Heart left ventricle (tissue), 16 donors: ENCODE measurements at regions not wholly inside any gene's neighbourhood (a gene's known extent, or its start where the extent isn't known, plus 50 kb on each side); places are given as distances from the start of the nearest gene placed in this dataset.

Source experiments
- ATAC-seq, 4 donors: fragments of 200-7000 bp; cut with Tn5 transposase; one replicate each; pipeline ENCODE4 v1.9.1; 2020 to 2022; ENCODE audit warnings: moderate library complexity in 4 of 4, mild to moderate bottlenecking in 3 of 4, moderate number of reproducible peaks in 1 of 4
- DNase-seq, 5 donors: peaks; one replicate each; pipeline ENCODE4 v3.0.0-alpha.2; 2020
- H3K27ac ChIP-seq, 12 donors: fragments of 200-600 bp; sonication (generic) in 4 of 12; one replicate each; pipeline versions ENCODE4 v1.5.0 to v1.8.0; 2016 to 2022; ENCODE audit warnings: mild to moderate bottlenecking in 2 of 12
- H3K27me3 ChIP-seq, 9 donors: fragments of 200-600 bp; sonication (generic) in 2 of 9; one replicate each; pipeline versions ENCODE4 v1.5.1 to v1.8.0; 2016 to 2022; ENCODE audit warnings: mild to moderate bottlenecking in 3 of 9
- H3K36me3 ChIP-seq, 9 donors: fragments of 200-600 bp; sonication (generic) in 2 of 9; one replicate each; pipeline versions ENCODE4 v1.5.0 to v1.8.0; 2018 to 2022; ENCODE audit warnings: mild to moderate bottlenecking in 2 of 9
- H3K4me1 ChIP-seq, 12 donors: fragments of 200-600 bp; sonication (generic) in 4 of 12; one replicate each; pipeline versions ENCODE4 v1.5.0 to v1.8.0; 2016 to 2022; ENCODE audit warnings: mild to moderate bottlenecking in 3 of 12
- H3K4me3 ChIP-seq, 12 donors: fragments of 200-600 bp; sonication (generic) in 4 of 12; one replicate each; pipeline versions ENCODE4 v1.5.0 to v1.8.0; 2017 to 2022; ENCODE audit warnings: mild to moderate bottlenecking in 9 of 12, moderate library complexity in 4 of 12
- H3K9me3 ChIP-seq, 12 donors: fragments of 200-600 bp; sonication (generic) in 4 of 12; one replicate each; pipeline versions ENCODE4 v1.5.0 to v1.8.0; 2016 to 2022; ENCODE audit warnings: mild to moderate bottlenecking in 1 of 12
- POLR2A ChIP-seq, 2 donors: fragments of 450-650 bp; IDR thresholded peaks; one replicate each; pipeline ENCODE4 v1.6.1; 2017; ENCODE audit warnings: antibody characterized with exemption in 2 of 2, mild to moderate bottlenecking in 2 of 2, moderate library complexity in 2 of 2
- WGBS, 4 donors: extraction: QIAGEN DNeasy Blood & Tissue Kit in 2 of 4; methylation state at CpG; one replicate each; pipeline versions ENCODE4 v1.1.5 to v1.1.7; 2013 to 2018; 5-methylcytosine and 5-hydroxymethylcytosine counted together
- intact Hi-C, 10 donors: fragments of 100-400 bp; cut with DNase I; formaldehyde crosslinking; loops; one replicate each; pipeline versions ENCODE4 v1.11.1 to v1.14.2; 2022
- TF ChIP-seq, protein P1 (sequence below), 12 donors: fragments of 200-600 bp; sonication (generic) in 4 of 12; IDR thresholded peaks; one replicate each; pipeline versions ENCODE4 v1.5.0 to v1.8.0; 2018 to 2022; ENCODE audit warnings: antibody characterized with exemption in 12 of 12, mild to moderate bottlenecking in 5 of 12
- donor health status: ischemic (EF 13 %, LVEDD 7.1; RV severe dilation, severe dysfunction).
- donor health status: healthy with polysubstance abuse.
- donor health status: DM: no; HTN: yes; CAD: no.
- donor health status: DM: no; HTN: no; CAD: no.
- donor health status: ischemic (EF 25% LVEDD 6.9; RV normal size, moderate dysfunction).
- donor health status: ischemic (EF 25% LVEDD 5.7; RV mildly dilated, moderate dysfunction).
- donor health status: healthy.
- donor health status: DM: yes; HTN: yes; CAD: no.
- donor health status: ischemic (EF 35%, LVEDD 5.7; RV mildly dilated, moderate dysfunction).
- donor health status: nonischemic (EF 11% LVEDD 7.7; RV severe dilation, severe dysfunction).
- donor health status: DM: yes; HTN: yes; CAD: no.
- donor health status: PGD.
- donor health status: ischemic (EF 29% LVEDD 5.4; RV normal size, mild dysfunction).
- donor health status: nonischemic (EF 23%, LVEDD 6.1; RV moderate dilation, normal function).

DNA sequence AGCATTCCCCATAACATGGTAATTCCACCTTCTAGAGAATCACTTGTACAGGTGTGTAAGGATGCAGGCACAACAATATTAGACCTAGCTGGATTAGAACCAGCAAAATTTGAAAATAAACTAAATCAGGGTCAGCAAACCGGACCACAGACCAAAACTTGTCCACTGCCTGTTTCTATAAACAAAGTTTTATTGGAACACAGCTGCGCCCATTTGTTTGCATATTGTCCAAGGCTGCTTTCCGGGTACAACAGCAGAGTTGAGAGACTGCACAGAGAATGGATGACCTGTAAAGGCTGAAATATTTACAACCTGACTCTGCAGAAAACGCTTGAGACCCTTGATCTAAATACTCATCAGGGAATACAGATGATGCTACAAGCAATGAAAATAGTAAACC lies 73.6 kb upstream of the SLC45A1 start:
- ATAC-seq (no peak), DNase-seq (no peak)
- H3K27me3 ChIP-seq: no peaks in the 10 kb centered on the region
- no peak overlapping the region for H3K27ac ChIP-seq
- H3K4me1 ChIP-seq: no peaks in the 10 kb centered on the region
- H3K36me3 ChIP-seq: no peaks in the 10 kb centered on the region
- intact Hi-C loops: loop anchor here in 1 of 10 donors (5.0 kb wide), 1 partner anchor 207 kb away; no protein-coding TSS in a partner anchor
- no peak overlapping the region for H3K4me3 ChIP-seq
- TF ChIP-seq POLR2A (IDR thresholded peaks at IDR 0.05): no peak
- TF ChIP-seq, protein P1, sequence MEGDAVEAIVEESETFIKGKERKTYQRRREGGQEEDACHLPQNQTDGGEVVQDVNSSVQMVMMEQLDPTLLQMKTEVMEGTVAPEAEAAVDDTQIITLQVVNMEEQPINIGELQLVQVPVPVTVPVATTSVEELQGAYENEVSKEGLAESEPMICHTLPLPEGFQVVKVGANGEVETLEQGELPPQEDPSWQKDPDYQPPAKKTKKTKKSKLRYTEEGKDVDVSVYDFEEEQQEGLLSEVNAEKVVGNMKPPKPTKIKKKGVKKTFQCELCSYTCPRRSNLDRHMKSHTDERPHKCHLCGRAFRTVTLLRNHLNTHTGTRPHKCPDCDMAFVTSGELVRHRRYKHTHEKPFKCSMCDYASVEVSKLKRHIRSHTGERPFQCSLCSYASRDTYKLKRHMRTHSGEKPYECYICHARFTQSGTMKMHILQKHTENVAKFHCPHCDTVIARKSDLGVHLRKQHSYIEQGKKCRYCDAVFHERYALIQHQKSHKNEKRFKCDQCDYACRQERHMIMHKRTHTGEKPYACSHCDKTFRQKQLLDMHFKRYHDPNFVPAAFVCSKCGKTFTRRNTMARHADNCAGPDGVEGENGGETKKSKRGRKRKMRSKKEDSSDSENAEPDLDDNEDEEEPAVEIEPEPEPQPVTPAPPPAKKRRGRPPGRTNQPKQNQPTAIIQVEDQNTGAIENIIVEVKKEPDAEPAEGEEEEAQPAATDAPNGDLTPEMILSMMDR (IDR thresholded peaks at IDR 0.05): no peak
- WGBS, 4 donors: 80 to 96% (median 88%) methylated on average over 4 of the region's 4 CpGs
- H3K9me3 ChIP-seq: no peaks in the 10 kb centered on the region

DNA sequence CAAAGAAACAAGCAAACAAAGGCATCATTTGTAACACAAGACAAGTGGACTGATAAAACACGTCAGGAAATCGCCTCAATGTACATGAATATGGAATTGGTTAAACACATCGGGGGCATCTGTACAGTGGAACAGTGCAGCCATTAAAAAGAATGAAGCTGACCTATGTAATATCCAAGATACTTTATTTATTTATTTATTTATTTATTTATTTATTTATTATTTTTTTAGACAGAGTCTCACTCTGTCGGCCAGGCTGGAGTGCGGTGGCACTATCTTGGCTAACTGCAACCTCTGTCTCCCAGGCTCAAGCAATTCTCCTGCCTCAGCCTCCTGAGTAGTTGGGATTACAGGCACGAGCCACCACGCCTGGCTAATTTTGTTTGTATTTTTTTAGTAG lies 75.4 kb upstream of the SLC45A1 start:
- DNase-seq (no peak), ATAC-seq (no peak)
- Histone ChIP-seq H3K36me3 (no peaks in the 10 kb centered on the region), H3K4me3 (no peak overlapping the region), H3K27me3 (no peaks in the 10 kb centered on the region), H3K4me1 (peaks cover 0 to 11% (median 0%) of the 10 kb centered on the region in 12 donors), H3K27ac (no peak overlapping the region), H3K9me3 (no peaks in the 10 kb centered on the region)
- intact Hi-C loops: loop anchor here in 1 of 10 donors (5.0 kb wide), 1 partner anchor 205 kb away; no protein-coding TSS in a partner anchor
- 74 to 81% (median 80%) methylated on average over 7 of the region's 7 CpGs for WGBS, 4 donors
- TF ChIP-seq, protein P1 (IDR thresholded peaks at IDR 0.05): no peak
- no peak for TF ChIP-seq POLR2A (IDR thresholded peaks at IDR 0.05)

DNA sequence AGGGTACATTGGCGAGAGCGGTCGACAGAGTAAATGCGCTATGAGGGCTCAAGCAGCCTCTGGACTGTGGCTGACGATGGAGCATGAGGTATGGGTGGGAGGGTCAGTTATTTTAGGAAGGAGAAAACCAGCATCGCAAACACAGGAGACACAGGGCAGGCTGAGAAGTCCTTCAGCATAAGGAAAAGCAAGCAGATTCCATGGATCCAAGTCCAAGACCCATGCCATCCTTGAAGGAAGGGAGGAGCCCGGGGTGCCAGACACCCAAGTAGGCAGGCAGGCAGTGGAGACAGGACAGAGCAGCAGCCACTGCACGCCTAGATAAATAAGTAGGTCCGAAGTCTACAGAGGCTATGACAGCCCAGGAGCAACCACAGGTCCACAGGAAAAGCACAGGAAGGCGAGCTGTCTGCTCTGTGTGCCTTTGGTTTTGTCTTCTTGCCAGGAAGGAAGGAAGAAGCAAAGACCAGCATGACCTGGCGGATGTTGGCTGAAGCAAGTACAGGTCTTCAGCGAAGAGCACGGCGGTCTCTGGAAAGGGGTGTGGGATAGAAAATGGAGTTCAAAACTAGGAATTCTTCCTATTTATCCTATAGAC lies 76.4 kb upstream of the SLC45A1 start:
- no peaks in the 10 kb centered on the region for H3K9me3 ChIP-seq
- ATAC-seq (no peak), DNase-seq (no peak)
- H3K27ac ChIP-seq: no peak overlapping the region
- WGBS, 4 donors: 73 to 80% (median 77%) methylated on average over 14 of the region's 14 CpGs
- intact Hi-C loops: loop anchor here in 1 of 10 donors (5.0 kb wide), 1 partner anchor 204 kb away; no protein-coding TSS in a partner anchor
- H3K27me3 ChIP-seq: no peaks in the 10 kb centered on the region
- H3K36me3 ChIP-seq: no peaks in the 10 kb centered on the region
- H3K4me1 ChIP-seq: peaks cover 0 to 11% (median 0%) of the 10 kb centered on the region in 12 donors
- H3K4me3 ChIP-seq: no peak overlapping the region
- no peak for TF ChIP-seq POLR2A (IDR thresholded peaks at IDR 0.05)
- TF ChIP-seq, protein P1 (IDR thresholded peaks at IDR 0.05): no peak

DNA sequence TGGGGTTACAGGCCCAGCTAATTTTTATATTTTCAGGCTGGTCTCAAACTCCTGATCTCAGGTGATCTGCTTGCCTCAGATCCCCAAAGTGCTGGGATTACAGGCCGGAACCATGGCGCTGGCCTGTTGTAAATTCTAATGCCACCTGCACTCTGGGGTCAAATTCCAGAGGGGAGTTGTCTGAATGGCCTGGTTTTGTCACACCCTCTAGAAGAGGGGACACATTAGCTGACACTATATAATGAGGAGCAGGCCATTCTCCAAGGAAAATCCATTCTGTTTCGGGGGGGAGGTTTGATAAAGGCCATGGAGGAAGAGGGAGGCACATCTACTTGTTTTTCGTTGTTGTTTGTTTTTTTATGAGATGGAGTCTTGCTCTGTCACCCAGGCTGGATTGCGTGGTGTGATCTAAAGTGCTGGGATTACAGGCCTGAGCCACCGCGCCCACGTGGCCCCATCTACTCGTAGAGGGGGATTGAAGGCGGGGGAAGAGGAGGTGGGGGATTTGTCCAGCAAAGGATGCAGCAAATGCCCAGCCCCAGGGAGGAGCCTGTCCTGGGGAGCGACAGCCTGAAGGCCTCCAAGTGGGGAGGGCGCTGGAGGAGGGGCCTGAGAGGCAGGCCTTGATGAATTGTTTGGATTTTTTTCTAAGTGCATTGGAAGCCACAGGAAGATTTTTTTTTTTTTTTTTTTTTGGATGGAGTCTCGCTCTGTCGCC lies 78.4 kb upstream of the SLC45A1 start:
- no peak overlapping the region for H3K4me3 ChIP-seq
- WGBS, 4 donors: 76 to 81% (median 80%) methylated on average over 14 of the region's 14 CpGs
- no peak for DNase-seq
- intact Hi-C loops: loop anchor here in 4 of 10 donors (2.0 to 5.0 kb wide), 3 partner anchors 202 to 207 kb away; no protein-coding TSS in a partner anchor
- TF ChIP-seq POLR2A (IDR thresholded peaks at IDR 0.05): no peak
- TF ChIP-seq, protein P1 (IDR thresholded peaks at IDR 0.05): peak in 1 of 12 donors; percentile 0
- ATAC-seq: no peak
- H3K27ac ChIP-seq: no peak overlapping the region
- peaks cover 0 to 11% (median 0%) of the 10 kb centered on the region in 12 donors for H3K4me1 ChIP-seq
- no peaks in the 10 kb centered on the region for H3K9me3 ChIP-seq
- H3K27me3 ChIP-seq: peaks cover 0 to 3% (median 0%) of the 10 kb centered on the region in 9 donors
- no peaks in the 10 kb centered on the region for H3K36me3 ChIP-seq
